HepG2 (cell line): ENCODE measurements at regions not wholly inside any gene's neighbourhood (a gene's known extent, or its start where the extent isn't known, plus 50 kb on each side); places are given as distances from the start of the nearest gene placed in this dataset.
"Not testable (repeated sequence)": the region's sequence is repeated elsewhere in the genome, so short reads cannot be mapped to it uniquely, and the experiment has no call there.

Experiments used
- ATAC-seq: fragments of 200-7000 bp; cut with Tn5 transposase; 3 replicates; pipeline ENCODE4 v1.9.1; 2020; ENCODE audit warnings: mild to moderate bottlenecking, moderate library complexity
- BruUV-seq: library from RNA; stranded (reverse); fragments of 400-500 nt; replicated peaks from 2 replicates; lab custom pipeline; 2021; lab: Mats Ljungman, UMichigan
- CTCF ChIA-PET: fragments of 300-600 bp; formaldehyde crosslinking; extraction: SDS; loops from one replicate; lab custom pipeline; 2021; ENCODE audit warnings: low total read pairs, inconsistent platforms, low intra/inter-chr PET ratio; lab: Yijun Ruan, JAX
- POLR2A ChIA-PET: fragments of 350-600 bp; sonication (Branson Sonifier 250); formaldehyde crosslinking; loops from one replicate; lab custom pipeline; 2020; ENCODE audit warnings: antibody characterized with exemption, inconsistent platforms; lab: Yijun Ruan, JAX
- DNase-seq: peaks from one replicate; pipeline ENCODE4 v3.0.0-alpha.2; 2015; ENCODE audit warnings: low spot score
- FAIRE-seq: peaks from 3 replicates; lab custom pipeline; 2011; peaks lifted over from hg19 to GRCh38; lab: Jason Lieb, UNC
- H2AFZ ChIP-seq: one replicate; pipeline ENCODE4 v1.6.1; 2011; ENCODE audit warnings: low read length, inconsistent platforms
- H3K27ac ChIP-seq: fragments of 300-600 bp; 3 replicates; pipeline ENCODE4 v1.8.0; 2011; ENCODE audit warnings: mixed run types, mild to moderate bottlenecking, mixed read lengths, low read length, inconsistent platforms; ENCODE audit not compliant: insufficient read depth; ENCODE audit errors: extremely low read length
- H3K27me3 ChIP-seq, 2 experiments: fragments of 200-600 bp in 1 of 2; 2 replicates in 1 of 2; 3 replicates in 1 of 2; pipeline versions ENCODE4 v1.6.0 to v1.8.0; 2011; ENCODE audit warnings: low read length in 2 of 2, mild to moderate bottlenecking in 2 of 2, moderate library complexity in 2 of 2, inconsistent platforms in 1 of 2; ENCODE audit not compliant: insufficient read depth in 2 of 2, control insufficient read depth in 1 of 2
- H3K36me3 ChIP-seq, 2 experiments: fragments of 200-600 bp in 1 of 2; replicated peaks in 1 of 2; 2 replicates in 1 of 2; 3 replicates in 1 of 2; pipeline versions ENCODE4 v1.5.1 to v1.8.0; 2011; ENCODE audit warnings: low read length in 2 of 2, inconsistent platforms in 1 of 2; ENCODE audit not compliant: insufficient read depth in 2 of 2, control insufficient read depth in 1 of 2
- H3K4me1 ChIP-seq: 2 replicates; pipeline ENCODE4 v1.5.1; 2012; ENCODE audit warnings: low read length, inconsistent platforms; ENCODE audit not compliant: insufficient read depth
- H3K4me2 ChIP-seq: 2 replicates; pipeline ENCODE4 v1.6.0; 2011; ENCODE audit warnings: low read depth, low read length, inconsistent platforms
- H3K4me3 ChIP-seq, 3 experiments: fragments of 200-600 bp in 1 of 3; sonication (generic), shearing (Covaris generic) in 1 of 3; replicated peaks in 1 of 3; 2 replicates each; pipeline ENCODE4 v1.5.1; 2011 to 2016; ENCODE audit warnings: low read length in 3 of 3, inconsistent platforms in 2 of 3, low read depth in 2 of 3, mild to moderate bottlenecking in 2 of 3, control low read depth in 1 of 3, mixed read lengths in 1 of 3; ENCODE audit not compliant: insufficient read depth in 1 of 3
- H3K79me2 ChIP-seq: one replicate; pipeline ENCODE4 v1.6.1; 2011; ENCODE audit warnings: low read length, inconsistent platforms; ENCODE audit not compliant: insufficient read depth
- H3K9ac ChIP-seq: 2 replicates; pipeline ENCODE4 v1.6.0; 2011; ENCODE audit warnings: mild to moderate bottlenecking, low read depth, low read length, inconsistent platforms; ENCODE audit not compliant: insufficient read depth
- H3K9me3 ChIP-seq: 2 replicates; pipeline ENCODE4 v1.5.1; 2012; ENCODE audit warnings: mild to moderate bottlenecking, low read length
- H4K20me1 ChIP-seq: 2 replicates; pipeline ENCODE4 v1.6.0; 2011; ENCODE audit warnings: inconsistent platforms, mild to moderate bottlenecking, low read length, moderate library complexity; ENCODE audit not compliant: insufficient read depth
- ZSCAN29 ChIP-seq: sonication (generic); formaldehyde crosslinking; conservative IDR thresholded peaks from 2 replicates; pipeline ENCODE4 v1.4.0; 2020; ENCODE audit warnings: mild to moderate bottlenecking, missing genetic modification reagents
- WGBS: methylation state at CpG from one replicate; pipeline ENCODE4 v1.1.6; 2017; ENCODE audit warnings: low lambda C conversion rate; 5-methylcytosine and 5-hydroxymethylcytosine counted together
- in situ Hi-C: cut with HindIII; loops from 2 replicates; pipeline ENCODE4 v1.10.0; 2017; ENCODE audit warnings: low pct_unique_long_range_greater_than_20kb; ENCODE audit not compliant: extremely low pct_ligation_motif_present
- intact Hi-C: fragments of 100-400 bp; cut with micrococcal nuclease; formaldehyde crosslinking; loops from one replicate; pipeline ENCODE4 v1.10.0; 2022; ENCODE audit not compliant: unreplicated experiment

DNA sequence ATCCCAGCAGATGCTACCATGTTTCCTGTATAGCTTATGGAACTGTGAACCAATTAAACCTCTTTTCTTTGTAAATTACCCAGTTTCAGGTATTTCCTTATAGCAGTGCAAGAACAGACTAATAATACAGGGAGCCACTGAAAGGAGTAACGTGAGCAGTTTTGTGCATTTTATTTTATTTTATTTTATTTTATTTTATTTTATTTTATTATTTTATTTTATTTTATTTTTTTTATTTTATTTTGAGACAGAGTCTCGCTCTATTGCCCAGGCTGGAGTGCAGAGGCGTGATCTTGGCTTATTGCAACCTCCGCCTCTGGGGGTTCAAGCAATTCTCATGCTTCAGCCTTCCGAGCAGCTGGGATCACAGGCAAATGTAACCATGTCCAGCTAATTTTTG is 55.9 kb upstream of the KCNK12 start:
- intact Hi-C loops, result no loop called here
- DNase-seq (no peak), FAIRE-seq (no peak), ATAC-seq (no peak)
- H2AFZ ChIP-seq, result no peak overlapping the region
- no peaks in the 10 kb centered on the region for H3K4me1 ChIP-seq
- ChIA-PET POLR2A (no interaction called here), CTCF (no interaction called here)
- no peak overlapping the region for H3K27ac ChIP-seq
- no peaks in the 10 kb centered on the region for H3K36me3 ChIP-seq
- H3K9ac ChIP-seq, result no peak overlapping the region
- no peak overlapping the region for H3K4me3 ChIP-seq
- H4K20me1 ChIP-seq, result no peaks in the 10 kb centered on the region
- H3K79me2 ChIP-seq, result no peaks in the 10 kb centered on the region
- no peaks in the 10 kb centered on the region; a peak in 1 of 5 replicates for H3K27me3 ChIP-seq
- H3K9me3 ChIP-seq, result no peaks in the 10 kb centered on the region
- 40% methylated on average over 5 of the region's 5 CpGs for WGBS
- in situ Hi-C loops, result no loop called here
- no peak overlapping the region for H3K4me2 ChIP-seq
- no peak for TF ChIP-seq ZSCAN29 (CRISPR knock-in tag)
- TF ChIP-seq, all 625 proteins: peak for 0
- BruUV-seq, result no TSS peak

DNA sequence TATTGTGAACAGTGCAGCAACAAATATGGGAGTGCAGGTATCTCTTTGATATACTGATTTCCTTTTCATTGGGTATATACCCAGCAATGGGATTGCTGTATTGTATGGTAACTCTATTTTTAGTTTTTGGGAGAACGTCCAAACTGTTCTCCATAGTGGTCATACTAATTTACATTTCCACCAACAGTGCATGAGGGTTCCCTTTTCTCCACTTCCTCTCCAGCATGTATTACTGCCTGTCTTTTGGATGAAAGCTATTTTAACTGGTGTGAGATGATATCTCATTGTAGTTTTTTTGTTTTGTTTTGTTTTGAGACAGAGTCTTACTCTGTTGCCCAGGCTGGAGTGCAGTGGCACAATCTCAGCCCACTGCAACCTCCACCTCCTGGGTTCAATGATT is 52.4 kb upstream of the KCNK12 start:
- H3K9me3 ChIP-seq, POLR2A ChIA-PET, H3K4me3 ChIP-seq, H3K27me3 ChIP-seq, H3K4me2 ChIP-seq, DNase-seq, H3K9ac ChIP-seq, H3K79me2 ChIP-seq, H3K4me1 ChIP-seq, H2AFZ ChIP-seq, H4K20me1 ChIP-seq, H3K27ac ChIP-seq, FAIRE-seq, ATAC-seq, BruUV-seq, in situ Hi-C loops, intact Hi-C loops, CTCF ChIA-PET, H3K36me3 ChIP-seq: not testable (repeated sequence)
- WGBS, result 6% methylated on average over 1 of the region's 1 CpG
